ENCODE measurements at regions not wholly inside any gene's neighbourhood (a gene's known extent, or its start where the extent isn't known, plus 50 kb on each side); places are given as distances from the start of the nearest gene placed in this dataset.

- TF ChIP-seq, protein P1, sequence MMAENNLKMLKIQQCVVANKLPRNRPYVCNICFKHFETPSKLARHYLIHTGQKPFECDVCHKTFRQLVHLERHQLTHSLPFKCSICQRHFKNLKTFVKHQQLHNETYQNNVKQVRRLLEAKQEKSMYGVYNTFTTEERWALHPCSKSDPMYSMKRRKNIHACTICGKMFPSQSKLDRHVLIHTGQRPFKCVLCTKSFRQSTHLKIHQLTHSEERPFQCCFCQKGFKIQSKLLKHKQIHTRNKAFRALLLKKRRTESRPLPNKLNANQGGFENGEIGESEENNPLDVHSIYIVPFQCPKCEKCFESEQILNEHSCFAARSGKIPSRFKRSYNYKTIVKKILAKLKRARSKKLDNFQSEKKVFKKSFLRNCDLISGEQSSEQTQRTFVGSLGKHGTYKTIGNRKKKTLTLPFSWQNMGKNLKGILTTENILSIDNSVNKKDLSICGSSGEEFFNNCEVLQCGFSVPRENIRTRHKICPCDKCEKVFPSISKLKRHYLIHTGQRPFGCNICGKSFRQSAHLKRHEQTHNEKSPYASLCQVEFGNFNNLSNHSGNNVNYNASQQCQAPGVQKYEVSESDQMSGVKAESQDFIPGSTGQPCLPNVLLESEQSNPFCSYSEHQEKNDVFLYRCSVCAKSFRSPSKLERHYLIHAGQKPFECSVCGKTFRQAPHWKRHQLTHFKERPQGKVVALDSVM (CRISPR knock-in tag; IDR thresholded peaks at IDR 0.05): no peak
- TF ChIP-seq ATF7 (IDR thresholded peaks at IDR 0.05) (no peak), ATF7 (CRISPR knock-in tag; IDR thresholded peaks at IDR 0.05) (no peak), KDM2A (CRISPR knock-in tag; IDR thresholded peaks at IDR 0.05; ENCODE audit: borderline replicate concordance, low read depth) (no peak), ZMAT3 (CRISPR knock-in tag; conservative IDR thresholded peaks at IDR 0.05) (no peak), DBP (CRISPR knock-in tag; IDR thresholded peaks at IDR 0.05; ENCODE audit: not compliant biosample characterization) (no peak), TMF1 (CRISPR knock-in tag; IDR thresholded peaks at IDR 0.05; ENCODE audit: low read depth) (no peak), ZNF660 (CRISPR knock-in tag; IDR thresholded peaks at IDR 0.05; ENCODE audit: borderline replicate concordance, low read depth) (no peak)
- TF ChIP-seq, protein P2, sequence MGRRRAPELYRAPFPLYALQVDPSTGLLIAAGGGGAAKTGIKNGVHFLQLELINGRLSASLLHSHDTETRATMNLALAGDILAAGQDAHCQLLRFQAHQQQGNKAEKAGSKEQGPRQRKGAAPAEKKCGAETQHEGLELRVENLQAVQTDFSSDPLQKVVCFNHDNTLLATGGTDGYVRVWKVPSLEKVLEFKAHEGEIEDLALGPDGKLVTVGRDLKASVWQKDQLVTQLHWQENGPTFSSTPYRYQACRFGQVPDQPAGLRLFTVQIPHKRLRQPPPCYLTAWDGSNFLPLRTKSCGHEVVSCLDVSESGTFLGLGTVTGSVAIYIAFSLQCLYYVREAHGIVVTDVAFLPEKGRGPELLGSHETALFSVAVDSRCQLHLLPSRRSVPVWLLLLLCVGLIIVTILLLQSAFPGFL (CRISPR knock-in tag; IDR thresholded peaks at IDR 0.05): no peak
Measured at GRCh38 chr2:78011251-78011650, 489.1 kb upstream of the LRRTM4 start (continued).

DNA sequence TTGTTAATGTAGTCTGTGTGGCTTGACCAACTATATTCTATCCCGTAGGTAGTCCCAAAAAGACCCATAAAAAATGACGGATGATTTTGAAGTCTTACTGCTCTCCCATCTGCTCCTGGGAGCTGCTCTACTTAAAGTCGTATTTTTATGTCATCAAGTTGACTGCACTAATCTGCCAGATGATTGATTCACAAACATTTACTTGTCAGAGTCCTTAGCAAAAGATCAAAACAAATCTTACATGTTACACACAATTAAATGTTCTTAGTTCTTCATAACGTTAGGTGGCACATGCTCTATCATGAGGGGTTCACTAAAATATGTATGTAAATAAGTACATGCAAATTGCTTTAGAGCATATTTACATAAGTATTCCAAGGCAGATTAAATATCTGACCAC is 498.3 kb upstream of the LRRTM4 start:
- Histone ChIP-seq H3K36me3 (replicated peaks in 1 of 2; ENCODE audit: control insufficient read depth in 1 of 2, insufficient read depth in 2 of 2, low read length in 2 of 2) (peaks cover 0 to 3% of the 10 kb centered on the region in 2 experiments; a peak in 1 of 5 replicates), H3K9me3 (ENCODE audit: low read length) (no peaks in the 10 kb centered on the region), H4K20me1 (ENCODE audit: insufficient read depth, low read length) (no peaks in the 10 kb centered on the region), H3K9ac (ENCODE audit: insufficient read depth, low read depth, low read length) (no peak overlapping the region), H3K79me2 (ENCODE audit: insufficient read depth, low read length) (no peaks in the 10 kb centered on the region), H3K27ac (ENCODE audit: extremely low read length, insufficient read depth, low read length) (no peak overlapping the region), H2AFZ (ENCODE audit: low read length) (no peak overlapping the region), H3K4me2 (ENCODE audit: low read depth, low read length) (no peak overlapping the region), H3K4me1 (ENCODE audit: insufficient read depth, low read length) (no peaks in the 10 kb centered on the region), H3K4me3 (replicated peaks in 1 of 3; ENCODE audit: insufficient read depth in 1 of 3, low read depth in 2 of 3, low read length in 3 of 3) (no peak overlapping the region), H3K27me3 (ENCODE audit: control insufficient read depth in 1 of 2, insufficient read depth in 2 of 2, low read length in 2 of 2) (no peaks in the 10 kb centered on the region)
- intact Hi-C loops (cut with micrococcal nuclease; ENCODE audit: unreplicated experiment): no loop called here
- ChIA-PET POLR2A (no interaction called here), CTCF (ENCODE audit: low intra/inter-chr PET ratio, low total read pairs) (no interaction called here)
- FAIRE-seq (no peak), ATAC-seq (no peak), DNase-seq (ENCODE audit: low spot score) (no peak)
- WGBS (ENCODE audit: low lambda C conversion rate): 95% methylated on average over 4 of the region's 4 CpGs
- TF ChIP-seq POGZ (CRISPR knock-in tag; IDR thresholded peaks at IDR 0.05): no peak
- no peak for TF ChIP-seq ZSCAN31 (CRISPR knock-in tag; IDR thresholded peaks at IDR 0.05; ENCODE audit: low read depth)
- TF ChIP-seq ZNF766 (CRISPR knock-in tag; IDR thresholded peaks at IDR 0.05; ENCODE audit: borderline replicate concordance): no peak
- no peak for TF ChIP-seq FOXO1 (CRISPR knock-in tag; IDR thresholded peaks at IDR 0.05)
- TF ChIP-seq ZNF446 (CRISPR knock-in tag; IDR thresholded peaks at IDR 0.05): no peak
- no peak for TF ChIP-seq PRPF4 (IDR thresholded peaks at IDR 0.05; ENCODE audit: low read depth, low read length, poor library complexity, severe bottlenecking)
- TF ChIP-seq ZBTB33 (CRISPR knock-in tag; IDR thresholded peaks at IDR 0.05): no peak
- no peak for TF ChIP-seq GATA4 (IDR thresholded peaks at IDR 0.05; ENCODE audit: borderline replicate concordance, low read depth)
- no peak for TF ChIP-seq ARNT (IDR thresholded peaks at IDR 0.05)
- in situ Hi-C loops (cut with HindIII; ENCODE audit: extremely low pct_ligation_motif_present, low pct_unique_long_range_greater_than_20kb): no loop called here
- BruUV-seq (replicated peaks): no TSS peak

All from HepG2 (cell line).